Stimulated activated CD8-positive, alpha-beta memory T cell treated with anti-CD3 and anti-CD28 coated beads, Interleukin-15, amount 100 ng/mL, for 48 hours (primary cell): ENCODE measurements at regions not wholly inside any gene's neighbourhood (a gene's known extent, or its start where the extent isn't known, plus 50 kb on each side); places are given as distances from the start of the nearest gene placed in this dataset.

ENCODE experiments used
- DNase-seq, 2 donors: peaks; one replicate each; pipeline ENCODE4 v3.0.0-alpha.2; 2020; ENCODE audit warnings: low read depth in 2 of 2

GRCh38 chr10:83252169-83252568 is 887.1 kb upstream of the GHITM start:
- DNase-seq = no peak

GRCh38 chr10:83252596-83252995 is 886.7 kb upstream of the GHITM start:
- no peak for DNase-seq

DNA sequence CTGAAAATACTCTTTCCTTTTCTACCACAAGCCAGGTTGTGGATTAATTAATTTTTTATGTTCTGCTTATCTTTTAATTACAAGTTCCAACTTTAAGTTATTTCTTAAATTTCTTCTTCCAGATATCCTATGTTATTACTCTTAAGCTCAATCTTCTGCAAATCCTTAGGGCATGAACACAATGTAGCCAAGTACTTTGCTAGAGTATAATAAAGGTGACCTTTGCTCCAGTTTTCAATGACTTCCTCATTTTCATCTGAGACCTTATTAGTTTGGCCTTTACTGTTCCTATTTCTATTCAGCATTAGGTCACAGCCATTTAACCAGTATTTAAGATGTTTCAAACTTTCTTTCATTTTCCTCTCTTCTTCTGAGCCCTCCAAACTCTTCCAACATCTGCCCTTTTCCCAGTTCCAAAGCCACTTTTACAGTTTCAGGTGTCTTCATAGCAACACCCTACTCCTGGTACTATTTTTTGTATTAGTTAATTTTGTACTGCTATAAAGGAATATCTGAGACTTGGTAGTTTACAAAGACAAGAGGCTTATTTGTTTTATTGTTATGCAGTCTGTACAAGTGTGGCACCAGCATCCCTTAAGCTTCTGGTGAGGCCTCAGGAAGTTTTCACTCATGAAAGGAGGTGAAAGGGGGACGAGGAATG is 886.2 kb upstream of the GHITM start:
- DNase-seq = no peak

DNA sequence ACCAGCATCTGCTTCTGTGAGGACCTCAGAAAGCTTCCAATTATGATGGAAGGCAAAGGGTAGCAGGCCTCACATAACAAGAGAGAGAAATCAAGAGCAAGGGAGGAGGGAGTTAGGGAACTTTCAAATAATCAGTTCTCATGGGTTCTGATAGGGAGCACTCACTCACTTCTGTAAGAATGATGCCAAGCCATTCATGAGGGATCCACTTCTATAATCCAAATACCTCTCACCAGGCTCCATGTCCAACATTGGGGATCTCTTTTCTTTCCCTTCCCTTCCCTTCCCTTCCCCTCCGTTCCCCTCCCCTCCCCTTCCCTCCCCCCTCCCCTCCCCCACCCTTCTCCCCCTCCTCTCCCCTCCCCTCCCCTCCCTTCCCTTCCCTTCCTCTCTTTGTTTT is 884.6 kb upstream of the GHITM start:
- DNase-seq = no peak

GRCh38 chr10:83262434-83262833 is 876.9 kb upstream of the GHITM start:
- DNase-seq = no peak

DNA sequence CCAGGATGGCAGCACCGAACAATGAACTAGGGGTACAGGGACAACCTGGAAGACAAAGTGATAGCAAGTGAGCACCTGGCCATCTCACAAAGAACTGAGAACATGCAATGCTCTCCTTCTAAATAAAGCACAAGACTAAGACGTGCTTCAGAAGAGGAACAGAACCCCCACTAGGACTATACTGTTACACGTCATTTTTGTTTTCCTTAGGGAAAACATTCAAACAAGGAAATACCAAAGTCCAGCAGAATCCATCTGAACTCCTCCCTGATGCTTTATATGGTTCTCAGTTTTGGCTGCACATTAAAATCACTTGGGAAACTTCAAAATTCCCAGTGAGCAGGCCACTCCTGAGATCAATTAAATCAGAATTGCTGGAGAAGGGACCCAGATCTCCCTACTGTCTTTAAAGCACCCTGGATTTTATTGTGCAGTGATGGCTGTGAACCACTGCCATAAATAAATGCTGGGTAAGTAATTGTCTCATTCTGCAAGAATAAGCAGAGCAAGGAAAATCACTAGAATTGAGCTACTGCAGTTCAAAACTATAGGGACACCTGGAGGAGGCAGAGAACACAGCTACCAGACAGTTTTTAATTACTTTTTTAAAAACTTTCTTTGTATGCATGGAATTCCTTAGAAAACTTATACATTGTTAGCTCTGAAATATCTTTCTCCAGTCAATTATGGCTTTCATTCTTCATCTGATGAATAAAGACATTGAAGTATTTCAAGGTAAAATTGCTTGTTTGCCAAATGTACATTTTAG is 866.5 kb upstream of the GHITM start:
- DNase-seq = no peak

- DNase-seq = no peak
Measured at GRCh38 chr10:83274088-83274487, 865.2 kb upstream of the GHITM start.

DNA sequence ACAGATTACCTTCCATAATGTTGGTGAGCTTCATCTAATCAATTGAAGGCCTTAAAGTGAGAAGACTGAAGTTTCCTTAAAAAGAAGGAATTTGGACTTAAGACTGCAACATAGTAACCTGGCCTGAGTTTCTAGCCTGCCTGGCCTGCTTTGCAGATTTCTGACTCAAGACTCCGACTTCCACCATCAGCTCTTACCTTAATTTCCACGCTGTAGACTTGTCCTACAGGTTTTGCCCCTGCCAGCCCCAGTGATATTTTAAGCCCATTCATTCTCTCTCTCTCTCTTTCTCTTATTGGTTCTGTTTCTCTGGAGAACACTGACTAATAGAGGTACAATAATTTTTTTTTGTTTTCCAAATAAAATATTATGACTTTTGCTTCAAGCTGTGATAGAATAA is 862.3 kb upstream of the GHITM start:
- DNase-seq = no peak

DNA sequence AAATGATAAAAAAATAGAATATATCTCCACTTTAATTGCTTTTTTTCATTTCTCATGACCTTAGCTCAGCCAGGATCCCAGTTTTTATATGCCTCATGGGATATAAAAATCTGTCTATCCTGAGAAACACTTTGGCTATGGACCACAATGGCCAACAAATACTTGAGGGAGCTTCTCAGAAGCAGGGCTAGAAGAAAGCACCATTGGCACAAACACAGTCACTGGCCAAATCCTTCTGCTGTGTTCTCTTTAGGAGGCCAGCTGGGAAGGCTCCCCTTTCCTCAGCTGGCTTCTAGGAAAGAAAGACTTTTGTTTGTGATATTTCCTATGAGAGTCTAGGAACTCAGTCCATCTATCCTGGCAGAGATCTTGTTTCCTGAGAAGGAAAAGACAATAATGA is 856.2 kb upstream of the GHITM start:
- DNase-seq = no peak

- no peak for DNase-seq
Measured at GRCh38 chr10:83287374-83287773, 851.9 kb upstream of the GHITM start.

- no peak for DNase-seq
Measured at GRCh38 chr10:83289373-83289772, 849.9 kb upstream of the GHITM start.

GRCh38 chr10:83289948-83290347 is 849.4 kb upstream of the GHITM start:
- no peak for DNase-seq

- DNase-seq = no peak
Measured at GRCh38 chr10:83301732-83302131, 837.6 kb upstream of the GHITM start.

DNA sequence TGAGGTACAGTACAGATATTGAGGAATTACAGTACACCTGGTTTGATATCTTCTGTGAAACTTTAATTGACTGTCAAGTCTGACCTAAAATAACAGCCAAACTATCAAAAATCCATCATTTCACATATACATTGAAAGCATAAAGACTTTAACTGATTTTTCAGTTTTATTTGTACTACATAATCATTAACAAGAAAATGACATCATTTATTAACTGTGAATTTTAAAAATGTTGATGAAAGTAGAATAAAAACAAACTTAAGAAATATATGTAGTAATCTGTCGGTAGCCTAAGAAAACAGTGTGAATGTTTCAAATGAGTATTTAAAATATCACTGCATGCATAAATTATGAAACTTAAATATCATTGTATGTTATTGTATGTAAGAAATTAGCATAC is 836.7 kb upstream of the GHITM start:
- DNase-seq = no peak

DNA sequence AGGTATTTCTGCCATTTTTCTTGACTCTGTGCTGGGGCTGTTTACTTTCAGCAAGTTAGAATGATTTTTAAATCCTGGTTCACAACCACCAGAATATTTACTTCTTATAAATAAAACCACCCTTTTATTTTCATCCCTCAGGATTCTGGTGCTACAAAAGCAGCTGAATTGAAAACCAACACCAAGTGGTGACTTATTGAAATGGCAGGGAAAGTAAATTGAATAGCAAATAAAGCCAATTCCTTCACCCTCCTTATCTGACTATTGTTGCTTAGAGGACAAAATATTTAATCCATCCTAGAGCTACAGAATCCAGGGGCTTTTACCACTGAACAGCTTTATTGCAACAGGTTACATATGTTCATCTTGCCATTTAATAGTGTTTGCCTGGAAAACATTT is 828.6 kb upstream of the GHITM start:
- DNase-seq = no peak

GRCh38 chr10:83312570-83312969 is 826.7 kb upstream of the GHITM start:
- DNase-seq = no peak

DNA sequence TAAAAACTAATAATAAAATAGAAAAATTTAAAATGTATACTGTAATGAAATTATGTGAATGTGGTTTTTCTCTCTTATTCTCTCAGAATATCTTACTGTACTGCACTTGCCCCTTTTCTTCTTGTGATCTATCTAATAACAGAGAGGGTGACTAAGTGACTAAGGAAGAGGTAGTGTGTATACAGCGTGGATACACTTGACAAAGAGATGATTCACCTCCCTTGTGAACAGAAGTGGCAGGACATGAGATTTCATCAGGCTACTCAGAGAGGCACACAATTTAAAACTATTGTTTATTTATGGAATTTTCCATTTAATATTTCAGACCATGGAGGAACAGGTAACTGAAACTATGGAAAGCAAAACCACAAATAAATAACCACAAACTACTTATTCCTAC is 806.6 kb upstream of the GHITM start:
- DNase-seq = no peak

DNA sequence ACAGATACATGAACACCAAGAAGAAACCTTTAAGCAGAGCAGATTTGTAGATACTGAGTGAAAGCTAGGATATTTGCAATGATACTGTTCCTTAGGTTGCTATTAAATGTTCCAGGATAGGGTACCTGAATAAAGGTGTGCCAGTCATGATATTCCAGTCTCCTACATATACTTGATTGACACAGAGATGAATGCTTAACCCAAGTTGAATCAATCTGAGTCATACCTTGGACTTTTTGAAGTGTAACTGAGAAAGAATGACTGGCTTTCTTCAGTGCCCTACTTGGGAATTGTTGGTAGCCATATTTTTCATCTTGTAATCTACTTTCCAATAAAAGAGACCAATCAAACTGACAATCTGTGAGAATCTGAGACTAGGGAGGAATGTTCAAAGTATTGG is 805.7 kb upstream of the GHITM start:
- DNase-seq = no peak

DNA sequence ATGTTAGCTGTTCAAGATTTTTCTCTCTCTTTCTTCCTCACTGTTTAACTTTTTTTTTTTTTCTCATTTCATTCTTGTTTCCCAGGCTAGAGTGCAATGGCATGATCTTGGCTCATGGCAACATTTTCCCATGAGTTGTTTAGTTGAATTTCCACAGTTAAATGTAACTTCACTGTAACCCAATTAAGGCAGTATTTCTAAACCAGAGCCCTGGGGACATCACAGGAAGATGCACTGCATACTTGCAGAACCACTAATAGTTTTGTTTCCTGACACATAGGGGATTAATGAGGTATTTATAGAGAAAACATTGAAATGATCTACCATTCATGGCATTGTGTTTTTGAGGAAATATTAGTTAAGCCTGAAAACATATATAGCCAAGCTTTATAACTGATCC is 795.6 kb upstream of the GHITM start:
- DNase-seq = no peak

DNA sequence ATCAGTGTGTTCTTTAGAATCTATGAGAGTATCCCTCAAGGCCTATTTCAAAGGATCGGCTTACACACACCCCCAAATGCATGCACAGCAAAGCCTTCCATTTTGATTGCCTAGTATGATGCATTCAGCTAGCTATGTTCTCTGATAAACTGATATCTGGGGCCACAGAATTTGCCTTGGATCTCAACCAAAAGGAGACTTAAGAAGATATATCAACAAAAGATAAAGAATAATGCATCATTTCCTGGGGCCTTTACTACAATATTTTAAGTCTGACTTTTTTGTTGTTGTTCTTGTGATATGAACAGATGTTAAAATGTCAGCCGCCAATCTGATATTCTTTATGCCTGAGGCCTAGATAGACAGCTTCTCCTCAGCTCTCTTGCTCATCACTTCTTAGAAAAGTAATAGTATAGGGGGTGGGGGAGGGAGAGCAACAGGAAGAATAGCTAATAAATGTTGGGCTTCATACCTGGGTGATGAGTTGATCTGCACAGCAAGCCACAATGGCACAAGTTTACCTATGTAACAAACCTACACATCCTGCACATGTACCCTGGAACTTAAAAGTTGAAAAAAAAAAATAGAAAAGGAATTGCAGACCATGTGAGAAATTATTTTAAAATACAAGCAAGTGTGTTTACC is 792.9 kb upstream of the GHITM start:
- no peak for DNase-seq

DNA sequence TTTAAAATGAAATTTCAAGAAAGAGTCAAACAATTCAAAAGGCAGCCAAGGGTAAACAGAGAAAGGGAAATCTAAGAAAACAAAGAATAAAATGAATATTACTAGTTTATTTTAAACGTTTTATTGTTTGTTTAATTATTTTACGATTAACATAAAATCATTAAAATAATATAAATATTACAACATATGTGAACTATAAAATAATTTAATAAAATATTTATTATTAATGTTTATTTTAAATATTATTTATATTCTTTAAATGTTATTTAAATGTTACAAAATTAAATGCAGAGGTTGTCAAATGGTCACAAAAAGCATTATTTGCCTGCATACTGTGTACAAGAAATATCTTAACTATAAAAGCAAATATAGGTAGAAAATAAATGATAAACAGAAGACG is 786.7 kb upstream of the GHITM start:
- DNase-seq = no peak

GRCh38 chr10:83354456-83354855 is 784.9 kb upstream of the GHITM start:
- no peak for DNase-seq

DNA sequence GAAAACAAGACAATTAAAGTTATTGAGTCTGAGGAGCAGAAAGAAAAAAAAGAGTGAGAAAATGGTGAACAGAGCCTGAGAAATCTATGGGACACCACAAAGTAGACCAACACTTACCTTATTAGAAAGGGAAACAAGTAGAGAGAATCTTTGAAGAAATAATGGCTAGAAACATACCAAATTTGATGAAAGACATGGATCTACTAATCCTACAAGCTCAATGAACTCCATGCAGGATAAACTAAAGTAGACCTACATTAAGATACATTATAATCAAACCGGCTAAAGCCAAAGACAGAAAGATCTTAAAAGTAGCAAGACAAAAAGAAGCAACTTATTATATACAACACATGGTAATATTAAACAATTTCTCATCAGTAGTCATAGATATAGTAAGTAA is 782.3 kb upstream of the GHITM start:
- DNase-seq = no peak
